SK-N-SH (cell line): ENCODE measurements at regions not wholly inside any gene's neighbourhood (a gene's known extent, or its start where the extent isn't known, plus 50 kb on each side); places are given as distances from the start of the nearest gene placed in this dataset.
A peak's percentile ranks its signal among the peaks of the same experiment; 100 is the strongest.

Experiments
- CTCF ChIA-PET: fragments of 300-600, 350-600 bp; formaldehyde crosslinking; extraction: SDS; loops from one replicate; lab custom pipeline; 2021; lab: Yijun Ruan, JAX
- POLR2A ChIA-PET: fragments of 350-600 bp; sonication (Branson Sonifier 250); formaldehyde crosslinking; extraction: SDS; loops from one replicate; lab custom pipeline; 2020; ENCODE audit warnings: antibody characterized with exemption, inconsistent platforms; lab: Yijun Ruan, JAX
- DNase-seq: peaks from one replicate; pipeline ENCODE4 v3.0.0; 2012
- H2AFZ ChIP-seq: fragments of 200-600 bp; sonication (generic); 2 replicates; pipeline ENCODE4 v1.8.1; 2016; ENCODE audit warnings: antibody characterized with exemption, mild to moderate bottlenecking, low read depth
- H3F3A ChIP-seq: fragments of 200-600 bp; sonication (generic); replicated peaks from 2 replicates; pipeline ENCODE3; 2016; ENCODE audit warnings: antibody characterized with exemption, mild to moderate bottlenecking; ENCODE audit not compliant: insufficient read depth
- H3K27ac ChIP-seq, 2 experiments: fragments of 200-500 bp in 1 of 2; fragments of 200-600 bp in 1 of 2; sonication (Bioruptor generic) in 1 of 2; sonication (generic), shearing (Covaris generic) in 1 of 2; 2 replicates each; pipeline versions ENCODE4 v1.5.1 to v1.6.1; 2014 to 2016; ENCODE audit warnings: low read depth in 2 of 2, inconsistent platforms in 1 of 2, low read length in 1 of 2, mild to moderate bottlenecking in 1 of 2, mixed read lengths in 1 of 2
- H3K27me3 ChIP-seq: fragments of 200-600 bp; sonication (generic), shearing (Covaris generic); 2 replicates; pipeline ENCODE4 v1.6.1; 2016; ENCODE audit warnings: mixed run types; ENCODE audit not compliant: insufficient read depth
- H3K36me3 ChIP-seq, 2 experiments: fragments of 200-500 bp in 1 of 2; fragments of 200-600 bp in 1 of 2; sonication (Bioruptor generic) in 1 of 2; sonication (generic) in 1 of 2; replicated peaks in 1 of 2; 2 replicates each; pipeline versions ENCODE3 to v1.5.1; 2014 to 2016; ENCODE audit warnings: low read length in 1 of 2, mild to moderate bottlenecking in 1 of 2; ENCODE audit not compliant: insufficient read depth in 2 of 2, control insufficient read depth in 1 of 2
- H3K4me1 ChIP-seq, 2 experiments: fragments of 200-500 bp in 1 of 2; fragments of 200-600 bp in 1 of 2; sonication (Bioruptor generic) in 1 of 2; sonication (generic), shearing (Covaris generic) in 1 of 2; 2 replicates each; pipeline versions ENCODE4 v1.5.1 to v1.6.1; 2014 to 2016; ENCODE audit warnings: low read depth in 1 of 2, low read length in 1 of 2, mixed run types in 1 of 2; ENCODE audit not compliant: insufficient read depth in 2 of 2, control insufficient read depth in 1 of 2
- H3K4me2 ChIP-seq: fragments of 200-600 bp; sonication (generic), shearing (Covaris generic); 2 replicates; pipeline ENCODE4 v1.6.1; 2017; ENCODE audit warnings: mixed run types
- H3K4me3 ChIP-seq, 2 experiments: fragments of 200-500 bp in 1 of 2; fragments of 200-600 bp in 1 of 2; sonication (Bioruptor generic) in 1 of 2; sonication (generic), shearing (Covaris generic) in 1 of 2; 2 replicates each; pipeline versions ENCODE4 v1.5.1 to v1.8.1; 2014 to 2016; ENCODE audit warnings: low read depth in 2 of 2, inconsistent platforms in 1 of 2, low read length in 1 of 2, mild to moderate bottlenecking in 1 of 2, mixed read lengths in 1 of 2, moderate library complexity in 1 of 2
- H3K79me2 ChIP-seq: fragments of 200-600 bp; sonication (generic); 2 replicates; pipeline ENCODE4 v1.8.1; 2017; ENCODE audit warnings: mild to moderate bottlenecking; ENCODE audit not compliant: insufficient read depth
- H3K9ac ChIP-seq: fragments of 200-600 bp; sonication (generic); 2 replicates; pipeline ENCODE4 v1.6.1; 2017; ENCODE audit warnings: mixed run types
- H3K9me2 ChIP-seq: fragments of 200-600 bp; sonication (generic); 2 replicates; pipeline ENCODE4 v1.6.1; 2017; ENCODE audit warnings: mixed run types
- H3K9me3 ChIP-seq: fragments of 200-600 bp; sonication (generic); 2 replicates; pipeline ENCODE4 v1.6.1; 2017; ENCODE audit warnings: mixed run types, mild to moderate bottlenecking, moderate library complexity
- H4K20me1 ChIP-seq: fragments of 200-600 bp; sonication (generic); 2 replicates; pipeline ENCODE4 v1.6.1; 2017; ENCODE audit warnings: mild to moderate bottlenecking, mixed run types; ENCODE audit not compliant: insufficient read depth
- CTCF ChIP-seq: fragments of 200-600 bp; sonication (generic); IDR thresholded peaks from 2 replicates; pipeline ENCODE4 v1.6.1; 2017; ENCODE audit warnings: antibody characterized with exemption, mild to moderate bottlenecking, moderate library complexity
- ELF1 ChIP-seq: IDR thresholded peaks from 2 replicates; pipeline ENCODE4 v1.4.0; 2012
- FOSL2 ChIP-seq: IDR thresholded peaks from 2 replicates; pipeline ENCODE4 v1.4.0; 2012; ENCODE audit warnings: low read depth, mild to moderate bottlenecking, moderate library complexity, borderline replicate concordance
- GATA2 ChIP-seq: sonication (generic); formaldehyde crosslinking; IDR thresholded peaks from 2 replicates; pipeline ENCODE4 v1.5.0; 2020; ENCODE audit warnings: mild to moderate bottlenecking, missing genetic modification reagents
- MXI1 ChIP-seq: IDR thresholded peaks from 2 replicates; pipeline ENCODE4 v1.6.1; 2012; ENCODE audit warnings: mild to moderate bottlenecking, low read depth, low read length, improper control_type of control experiment
- NRF1 ChIP-seq: IDR thresholded peaks from 2 replicates; pipeline ENCODE4 v1.6.1; 2012; ENCODE audit warnings: low read depth, mild to moderate bottlenecking, low read length
- REST ChIP-seq: IDR thresholded peaks from 2 replicates; pipeline ENCODE4 v1.6.1; 2012; ENCODE audit warnings: mild to moderate bottlenecking, low read depth, low read length, moderate library complexity
- SIN3A ChIP-seq: IDR thresholded peaks from 2 replicates; pipeline ENCODE4 v1.6.1; 2012; ENCODE audit warnings: low read depth, mild to moderate bottlenecking, low read length, moderate library complexity, borderline replicate concordance
- TCF12 ChIP-seq: IDR thresholded peaks from 2 replicates; pipeline ENCODE4 v1.4.0; 2012
- TEAD4 ChIP-seq: IDR thresholded peaks from 2 replicates; pipeline ENCODE4 v1.4.0; 2012; ENCODE audit warnings: mild to moderate bottlenecking, borderline replicate concordance; ENCODE audit not compliant: insufficient read depth
- USF1 ChIP-seq: IDR thresholded peaks from 2 replicates; pipeline ENCODE4 v1.4.0; 2012; ENCODE audit warnings: low read depth, borderline replicate concordance
- USF2 ChIP-seq: fragments of 150-350 bp; IDR thresholded peaks from 2 replicates; pipeline ENCODE4 v1.6.1; 2017; ENCODE audit warnings: antibody characterized with exemption, low read length, low read depth, borderline replicate concordance
- WGBS: methylation state at CpG from one replicate; pipeline ENCODE4 v1.1.6; 2017; ENCODE audit warnings: low lambda C conversion rate; 5-methylcytosine and 5-hydroxymethylcytosine counted together

GRCh38 chr10:76649723-76650127 lies 987.9 kb downstream of the KCNMA1 start:
- no peak overlapping the region for H3K27ac ChIP-seq
- no peaks in the 10 kb centered on the region for H3K27me3 ChIP-seq
- no peaks in the 10 kb centered on the region for H3K4me1 ChIP-seq
- H3K9me2 ChIP-seq, result no peaks in the 10 kb centered on the region
- H3K4me2 ChIP-seq, result no peak overlapping the region
- 16% methylated on average over 3 of the region's 3 CpGs for WGBS
- no peak overlapping the region for H3K9ac ChIP-seq
- no peak overlapping the region for H3K4me3 ChIP-seq
- no peak overlapping the region for H2AFZ ChIP-seq
- H3F3A ChIP-seq, result no peaks in the 10 kb centered on the region
- no peaks in the 10 kb centered on the region for H4K20me1 ChIP-seq
- TF ChIP-seq FOSL2 (0 out of 2 replicates have a peak, but pooled peaks have one; percentile 6), USF2 (no peak), SIN3A (no peak), MXI1 (no peak), ELF1 (no peak), CTCF (no peak), USF1 (no peak), TEAD4 (no peak), GATA2 (CRISPR knock-in tag) (no peak), REST (no peak), TCF12 (peak; percentile 21; the same call in 1 of the 2 replicates), NRF1 (no peak)
- TF ChIP-seq, all 33 proteins: peak for 2
- Histone ChIP-seq H3K79me2 (no peaks in the 10 kb centered on the region), H3K36me3 (no peaks in the 10 kb centered on the region), H3K9me3 (no peaks in the 10 kb centered on the region)
- ChIA-PET POLR2A (no interaction called here), CTCF (no interaction called here)
- DNase-seq, result no peak
